ENCODE measurements at regions not wholly inside any gene's neighbourhood (a gene's known extent, or its start where the extent isn't known, plus 50 kb on each side); places are given as distances from the start of the nearest gene placed in this dataset.

- TF ChIP-seq SAFB2 (IDR thresholded peaks at IDR 0.05; ENCODE audit: borderline replicate concordance, low read depth, low read length, severe bottlenecking) (no peak), SP1 (CRISPR knock-in tag; IDR thresholded peaks at IDR 0.05) (no peak), EGR1 (conservative IDR thresholded peaks at IDR 0.05) (no peak), EZH2 (IDR thresholded peaks at IDR 0.05; ENCODE audit: borderline replicate concordance, low read depth, low read length) (no peak), NRF1 (conservative IDR thresholded peaks at IDR 0.05 in 1 of 2, IDR thresholded peaks at IDR 0.05 in 1 of 2) (no peak), ZNF282 (CRISPR knock-in tag; IDR thresholded peaks at IDR 0.05) (no peak), RBM15 (IDR thresholded peaks at IDR 0.05; ENCODE audit: insufficient read depth, low read length) (no peak), POLR2A (conservative IDR thresholded peaks at IDR 0.05) (no peak), ZBTB17 (CRISPR knock-in tag; IDR thresholded peaks at IDR 0.05) (no peak), SIN3B (IDR thresholded peaks at IDR 0.05; ENCODE audit: low read depth) (no peak), YY1 (IDR thresholded peaks at IDR 0.05; ENCODE audit: borderline replicate concordance in 1 of 3, control insufficient read depth in 1 of 3, extremely low read depth in 1 of 3, insufficient read depth in 3 of 3, insufficient read length in 1 of 3, insufficient replicate concordance in 2 of 3, low read depth in 1 of 3, low read length in 2 of 3) (no peak)
- TF ChIP-seq, protein P1, sequence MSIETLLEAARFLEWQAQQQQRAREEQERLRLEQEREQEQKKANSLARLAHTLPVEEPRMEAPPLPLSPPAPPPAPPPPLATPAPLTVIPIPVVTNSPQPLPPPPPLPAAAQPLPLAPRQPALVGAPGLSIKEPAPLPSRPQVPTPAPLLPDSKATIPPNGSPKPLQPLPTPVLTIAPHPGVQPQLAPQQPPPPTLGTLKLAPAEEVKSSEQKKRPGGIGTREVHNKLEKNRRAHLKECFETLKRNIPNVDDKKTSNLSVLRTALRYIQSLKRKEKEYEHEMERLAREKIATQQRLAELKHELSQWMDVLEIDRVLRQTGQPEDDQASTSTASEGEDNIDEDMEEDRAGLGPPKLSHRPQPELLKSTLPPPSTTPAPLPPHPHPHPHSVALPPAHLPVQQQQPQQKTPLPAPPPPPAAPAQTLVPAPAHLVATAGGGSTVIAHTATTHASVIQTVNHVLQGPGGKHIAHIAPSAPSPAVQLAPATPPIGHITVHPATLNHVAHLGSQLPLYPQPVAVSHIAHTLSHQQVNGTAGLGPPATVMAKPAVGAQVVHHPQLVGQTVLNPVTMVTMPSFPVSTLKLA (conservative IDR thresholded peaks at IDR 0.05), result no peak
- TF ChIP-seq, protein P2, sequence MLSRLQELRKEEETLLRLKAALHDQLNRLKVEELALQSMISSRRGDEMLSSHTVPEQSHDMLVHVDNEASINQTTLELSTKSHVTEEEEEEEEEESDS (CRISPR knock-in tag; IDR thresholded peaks at IDR 0.05), result no peak
Observed at GRCh38 chr4:22097596-22097995, 149.0 kb upstream of the KCNIP4 start.

Data from K562 (cell line).